ENCODE measurements at regions not wholly inside any gene's neighbourhood (a gene's known extent, or its start where the extent isn't known, plus 50 kb on each side); places are given as distances from the start of the nearest gene placed in this dataset.

DNA sequence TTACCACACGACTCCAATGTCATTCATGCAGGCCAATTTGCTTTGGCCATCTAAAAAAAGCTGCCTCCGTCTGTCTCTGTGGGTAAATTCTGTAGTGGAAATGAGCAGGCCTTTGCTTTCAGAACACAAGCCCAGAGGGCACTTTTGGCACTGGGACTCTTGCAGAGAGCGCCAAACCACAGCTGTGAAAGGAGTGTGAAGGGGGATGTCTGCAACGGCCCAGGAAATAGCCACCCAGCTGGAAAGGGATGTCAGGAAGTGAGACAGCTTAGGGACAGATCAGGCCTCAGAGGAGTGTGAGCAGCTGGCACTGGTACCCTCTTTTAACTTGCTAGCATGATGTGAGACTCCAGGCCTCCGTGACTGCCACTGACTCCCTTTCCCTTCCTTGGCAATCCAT is 152.4 kb downstream of the DKK1 start:
- TF ChIP-seq ZNF70 (CRISPR knock-in tag; IDR thresholded peaks at IDR 0.05) (no peak), RARB (CRISPR knock-in tag; IDR thresholded peaks at IDR 0.05) (no peak), ZNF8 (CRISPR knock-in tag; IDR thresholded peaks at IDR 0.05) (no peak), OSR1 (CRISPR knock-in tag; IDR thresholded peaks at IDR 0.05) (no peak), BACH2 (CRISPR knock-in tag; IDR thresholded peaks at IDR 0.05; ENCODE audit: borderline replicate concordance) (no peak), TOX (CRISPR knock-in tag; IDR thresholded peaks at IDR 0.05; ENCODE audit: borderline replicate concordance) (no peak), ISL1 (CRISPR knock-in tag; IDR thresholded peaks at IDR 0.05) (no peak), GLIS3 (CRISPR knock-in tag; IDR thresholded peaks at IDR 0.05) (no peak), ZC3H10 (CRISPR knock-in tag; IDR thresholded peaks at IDR 0.05) (no peak), ZFP3 (CRISPR knock-in tag; IDR thresholded peaks at IDR 0.05) (no peak)
- TF ChIP-seq, protein P1, sequence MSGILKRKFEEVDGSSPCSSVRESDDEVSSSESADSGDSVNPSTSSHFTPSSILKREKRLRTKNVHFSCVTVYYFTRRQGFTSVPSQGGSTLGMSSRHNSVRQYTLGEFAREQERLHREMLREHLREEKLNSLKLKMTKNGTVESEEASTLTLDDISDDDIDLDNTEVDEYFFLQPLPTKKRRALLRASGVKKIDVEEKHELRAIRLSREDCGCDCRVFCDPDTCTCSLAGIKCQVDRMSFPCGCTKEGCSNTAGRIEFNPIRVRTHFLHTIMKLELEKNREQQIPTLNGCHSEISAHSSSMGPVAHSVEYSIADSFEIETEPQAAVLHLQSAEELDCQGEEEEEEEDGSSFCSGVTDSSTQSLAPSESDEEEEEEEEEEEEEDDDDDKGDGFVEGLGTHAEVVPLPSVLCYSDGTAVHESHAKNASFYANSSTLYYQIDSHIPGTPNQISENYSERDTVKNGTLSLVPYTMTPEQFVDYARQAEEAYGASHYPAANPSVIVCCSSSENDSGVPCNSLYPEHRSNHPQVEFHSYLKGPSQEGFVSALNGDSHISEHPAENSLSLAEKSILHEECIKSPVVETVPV (CRISPR knock-in tag; IDR thresholded peaks at IDR 0.05) = no peak
- TF ChIP-seq, protein P2, sequence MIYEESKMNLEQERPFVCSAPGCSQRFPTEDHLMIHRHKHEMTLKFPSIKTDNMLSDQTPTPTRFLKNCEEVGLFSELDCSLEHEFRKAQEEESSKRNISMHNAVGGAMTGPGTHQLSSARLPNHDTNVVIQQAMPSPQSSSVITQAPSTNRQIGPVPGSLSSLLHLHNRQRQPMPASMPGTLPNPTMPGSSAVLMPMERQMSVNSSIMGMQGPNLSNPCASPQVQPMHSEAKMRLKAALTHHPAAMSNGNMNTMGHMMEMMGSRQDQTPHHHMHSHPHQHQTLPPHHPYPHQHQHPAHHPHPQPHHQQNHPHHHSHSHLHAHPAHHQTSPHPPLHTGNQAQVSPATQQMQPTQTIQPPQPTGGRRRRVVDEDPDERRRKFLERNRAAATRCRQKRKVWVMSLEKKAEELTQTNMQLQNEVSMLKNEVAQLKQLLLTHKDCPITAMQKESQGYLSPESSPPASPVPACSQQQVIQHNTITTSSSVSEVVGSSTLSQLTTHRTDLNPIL (CRISPR knock-in tag; IDR thresholded peaks at IDR 0.05; ENCODE audit: low read depth) = no peak
- ATAC-seq = no peak

DNA sequence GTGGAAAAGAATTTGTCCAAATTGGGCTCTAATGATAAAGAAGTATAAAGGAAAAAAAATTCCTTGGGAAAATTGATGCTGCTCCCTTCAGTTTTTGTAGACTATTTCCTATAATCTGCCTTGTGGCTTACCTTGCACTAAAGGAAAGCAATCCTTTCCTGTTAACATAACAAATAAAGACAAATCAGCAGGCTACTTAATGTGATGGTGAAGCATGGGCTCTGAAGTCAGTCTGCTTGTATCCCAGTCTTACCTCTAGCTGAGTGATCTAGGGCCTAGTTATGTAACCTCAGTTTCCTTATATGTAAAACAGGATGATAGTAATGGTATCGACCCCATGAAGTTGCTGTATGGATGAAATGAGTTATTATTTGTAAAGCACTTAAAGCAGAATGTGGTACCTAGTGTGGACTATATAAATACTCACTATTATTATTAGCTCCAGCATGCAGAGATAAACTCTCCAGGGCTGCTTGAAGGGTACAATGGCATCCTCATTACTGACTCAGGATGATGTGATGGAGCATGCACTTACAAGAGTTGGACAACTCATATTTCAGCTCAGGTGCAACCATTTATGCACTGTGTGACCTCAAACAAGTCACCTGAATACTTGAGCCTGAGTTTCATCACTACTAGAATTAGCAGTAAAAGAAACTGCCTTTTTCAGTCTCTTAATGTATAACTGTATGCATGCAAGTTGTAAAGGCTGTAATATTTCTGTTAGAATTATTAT is 156.1 kb downstream of the DKK1 start:
- ATAC-seq = no peak
- no peak for TF ChIP-seq PPARA (CRISPR knock-in tag; IDR thresholded peaks at IDR 0.05; ENCODE audit: borderline replicate concordance)
- TF ChIP-seq ZNF70 (CRISPR knock-in tag; IDR thresholded peaks at IDR 0.05) = no peak
- no peak for TF ChIP-seq GLIS3 (CRISPR knock-in tag; IDR thresholded peaks at IDR 0.05)
- TF ChIP-seq, protein P2 (CRISPR knock-in tag; IDR thresholded peaks at IDR 0.05; ENCODE audit: low read depth) = no peak
- TF ChIP-seq ZFP30 (CRISPR knock-in tag; IDR thresholded peaks at IDR 0.05) = no peak
- no peak for TF ChIP-seq ZNF565 (CRISPR knock-in tag; conservative IDR thresholded peaks at IDR 0.05; ENCODE audit: low read depth)
- TF ChIP-seq ZFP3 (CRISPR knock-in tag; IDR thresholded peaks at IDR 0.05) = no peak
- no peak for TF ChIP-seq ESRRG (CRISPR knock-in tag; IDR thresholded peaks at IDR 0.05)
- TF ChIP-seq BACH2 (CRISPR knock-in tag; IDR thresholded peaks at IDR 0.05; ENCODE audit: borderline replicate concordance) = no peak
- TF ChIP-seq, protein P3, sequence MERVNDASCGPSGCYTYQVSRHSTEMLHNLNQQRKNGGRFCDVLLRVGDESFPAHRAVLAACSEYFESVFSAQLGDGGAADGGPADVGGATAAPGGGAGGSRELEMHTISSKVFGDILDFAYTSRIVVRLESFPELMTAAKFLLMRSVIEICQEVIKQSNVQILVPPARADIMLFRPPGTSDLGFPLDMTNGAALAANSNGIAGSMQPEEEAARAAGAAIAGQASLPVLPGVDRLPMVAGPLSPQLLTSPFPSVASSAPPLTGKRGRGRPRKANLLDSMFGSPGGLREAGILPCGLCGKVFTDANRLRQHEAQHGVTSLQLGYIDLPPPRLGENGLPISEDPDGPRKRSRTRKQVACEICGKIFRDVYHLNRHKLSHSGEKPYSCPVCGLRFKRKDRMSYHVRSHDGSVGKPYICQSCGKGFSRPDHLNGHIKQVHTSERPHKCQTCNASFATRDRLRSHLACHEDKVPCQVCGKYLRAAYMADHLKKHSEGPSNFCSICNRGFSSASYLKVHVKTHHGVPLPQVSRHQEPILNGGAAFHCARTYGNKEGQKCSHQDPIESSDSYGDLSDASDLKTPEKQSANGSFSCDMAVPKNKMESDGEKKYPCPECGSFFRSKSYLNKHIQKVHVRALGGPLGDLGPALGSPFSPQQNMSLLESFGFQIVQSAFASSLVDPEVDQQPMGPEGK (CRISPR knock-in tag; IDR thresholded peaks at IDR 0.05; ENCODE audit: borderline replicate concordance) = no peak
- TF ChIP-seq ZNF8 (CRISPR knock-in tag; IDR thresholded peaks at IDR 0.05) = no peak
- no peak for TF ChIP-seq RARB (CRISPR knock-in tag; IDR thresholded peaks at IDR 0.05)
- TF ChIP-seq, protein P1 (CRISPR knock-in tag; IDR thresholded peaks at IDR 0.05) = no peak
- no peak for TF ChIP-seq ZC3H10 (CRISPR knock-in tag; IDR thresholded peaks at IDR 0.05)
- TF ChIP-seq ISL1 (CRISPR knock-in tag; IDR thresholded peaks at IDR 0.05) = no peak
- TF ChIP-seq SNAI2 (CRISPR knock-in tag; IDR thresholded peaks at IDR 0.05) = no peak

DNA sequence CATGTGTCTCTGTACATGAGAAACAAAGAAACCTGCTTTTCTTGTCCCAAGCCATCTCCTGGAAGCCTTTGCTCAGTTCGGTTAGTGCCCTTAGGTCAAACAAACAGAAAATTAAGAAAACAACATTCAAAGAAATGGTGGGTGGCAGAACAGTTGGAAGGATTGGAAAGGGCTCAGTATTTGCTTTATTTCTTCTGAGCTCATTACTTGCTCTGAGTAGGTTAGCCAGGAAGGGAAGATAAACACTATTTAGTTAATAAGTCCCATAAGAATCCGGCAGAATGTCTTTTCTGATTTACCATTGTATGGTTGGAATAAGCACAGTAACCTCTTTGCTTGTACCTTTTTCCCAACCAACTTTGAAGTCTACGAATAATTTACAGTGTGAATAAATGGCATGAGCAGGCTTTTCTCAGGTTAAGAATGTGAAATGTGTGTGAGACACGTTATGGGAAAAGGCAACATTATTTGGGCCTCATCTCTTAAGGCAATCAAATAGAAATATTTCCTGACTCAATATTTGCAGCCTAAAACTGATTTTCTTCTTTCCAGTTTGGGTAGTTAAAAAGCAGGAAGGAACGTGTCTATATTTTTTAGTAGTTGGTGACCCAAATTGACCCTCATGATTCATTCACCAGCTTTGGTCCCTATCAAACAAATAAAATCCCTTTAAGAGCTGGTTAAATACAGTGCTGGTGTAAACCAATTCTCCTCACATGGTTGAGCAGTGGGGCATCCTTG is 158.5 kb downstream of the DKK1 start:
- ATAC-seq = no peak
- TF ChIP-seq ZC3H10 (CRISPR knock-in tag; IDR thresholded peaks at IDR 0.05) (no peak), TCF4 (CRISPR knock-in tag; IDR thresholded peaks at IDR 0.05; ENCODE audit: borderline replicate concordance) (no peak), ZNF70 (CRISPR knock-in tag; IDR thresholded peaks at IDR 0.05) (no peak), ZNF565 (CRISPR knock-in tag; conservative IDR thresholded peaks at IDR 0.05; ENCODE audit: low read depth) (no peak), SNAI2 (CRISPR knock-in tag; IDR thresholded peaks at IDR 0.05) (no peak), PPARA (CRISPR knock-in tag; IDR thresholded peaks at IDR 0.05; ENCODE audit: borderline replicate concordance) (no peak), ZFP3 (CRISPR knock-in tag; IDR thresholded peaks at IDR 0.05) (no peak), ZFP30 (CRISPR knock-in tag; IDR thresholded peaks at IDR 0.05) (no peak), ARNTL (CRISPR knock-in tag; IDR thresholded peaks at IDR 0.05; ENCODE audit: borderline replicate concordance, low read depth) (no peak), CSDC2 (CRISPR knock-in tag; IDR thresholded peaks at IDR 0.05) (no peak), ESRRG (CRISPR knock-in tag; IDR thresholded peaks at IDR 0.05) (no peak)
- TF ChIP-seq, protein P2 (CRISPR knock-in tag; IDR thresholded peaks at IDR 0.05; ENCODE audit: low read depth) = no peak
- TF ChIP-seq, protein P4, sequence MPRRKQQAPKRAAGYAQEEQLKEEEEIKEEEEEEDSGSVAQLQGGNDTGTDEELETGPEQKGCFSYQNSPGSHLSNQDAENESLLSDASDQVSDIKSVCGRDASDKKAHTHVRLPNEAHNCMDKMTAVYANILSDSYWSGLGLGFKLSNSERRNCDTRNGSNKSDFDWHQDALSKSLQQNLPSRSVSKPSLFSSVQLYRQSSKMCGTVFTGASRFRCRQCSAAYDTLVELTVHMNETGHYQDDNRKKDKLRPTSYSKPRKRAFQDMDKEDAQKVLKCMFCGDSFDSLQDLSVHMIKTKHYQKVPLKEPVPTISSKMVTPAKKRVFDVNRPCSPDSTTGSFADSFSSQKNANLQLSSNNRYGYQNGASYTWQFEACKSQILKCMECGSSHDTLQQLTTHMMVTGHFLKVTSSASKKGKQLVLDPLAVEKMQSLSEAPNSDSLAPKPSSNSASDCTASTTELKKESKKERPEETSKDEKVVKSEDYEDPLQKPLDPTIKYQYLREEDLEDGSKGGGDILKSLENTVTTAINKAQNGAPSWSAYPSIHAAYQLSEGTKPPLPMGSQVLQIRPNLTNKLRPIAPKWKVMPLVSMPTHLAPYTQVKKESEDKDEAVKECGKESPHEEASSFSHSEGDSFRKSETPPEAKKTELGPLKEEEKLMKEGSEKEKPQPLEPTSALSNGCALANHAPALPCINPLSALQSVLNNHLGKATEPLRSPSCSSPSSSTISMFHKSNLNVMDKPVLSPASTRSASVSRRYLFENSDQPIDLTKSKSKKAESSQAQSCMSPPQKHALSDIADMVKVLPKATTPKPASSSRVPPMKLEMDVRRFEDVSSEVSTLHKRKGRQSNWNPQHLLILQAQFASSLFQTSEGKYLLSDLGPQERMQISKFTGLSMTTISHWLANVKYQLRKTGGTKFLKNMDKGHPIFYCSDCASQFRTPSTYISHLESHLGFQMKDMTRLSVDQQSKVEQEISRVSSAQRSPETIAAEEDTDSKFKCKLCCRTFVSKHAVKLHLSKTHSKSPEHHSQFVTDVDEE (CRISPR knock-in tag; IDR thresholded peaks at IDR 0.05) = no peak
